ENCODE measurements at regions not wholly inside any gene's neighbourhood (a gene's known extent, or its start where the extent isn't known, plus 50 kb on each side); places are given as distances from the start of the nearest gene placed in this dataset.

DNA sequence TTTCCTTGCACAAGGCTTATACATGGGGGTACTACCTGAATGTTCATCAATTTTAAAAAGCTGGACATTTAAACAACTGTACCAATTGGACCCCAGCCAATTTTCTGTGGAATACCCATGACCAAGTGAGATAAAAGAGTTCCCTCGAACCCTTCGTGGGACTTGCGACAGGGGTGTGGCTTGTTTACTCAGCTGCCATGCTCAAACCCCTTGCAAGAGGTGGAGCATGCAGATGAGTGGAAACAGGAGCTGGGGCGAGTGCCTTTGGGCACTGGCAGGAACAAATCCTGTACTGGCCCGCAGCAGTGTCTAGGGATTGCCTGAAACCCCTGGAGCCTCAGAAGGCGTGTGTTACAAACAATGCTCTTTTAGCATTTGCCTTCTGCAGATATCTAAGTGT, 144.2 kb downstream of the PDHA2 start:
- TF ChIP-seq SUZ12 (IDR thresholded peaks at IDR 0.05; ENCODE audit: extremely low read depth, insufficient read depth, insufficient read length) (no peak), ZNF274 (IDR thresholded peaks at IDR 0.05; ENCODE audit: low read depth, low read length) (no peak), YY1 (IDR thresholded peaks at IDR 0.05; ENCODE audit: insufficient read depth, insufficient read length) (no peak)
